HG03457 (cell line): ENCODE measurements at regions not wholly inside any gene's neighbourhood (a gene's known extent, or its start where the extent isn't known, plus 50 kb on each side); places are given as distances from the start of the nearest gene placed in this dataset.
"Not testable (repeated sequence)": the region's sequence is repeated elsewhere in the genome, so short reads cannot be mapped to it uniquely, and the experiment has no call there.

Experiments used
- ATAC-seq: cut with Tn5 transposase; IDR thresholded peaks from one replicate; pipeline ENCODE4 v1.9.1; 2021; ENCODE audit warnings: moderate number of reproducible peaks; ENCODE audit not compliant: unreplicated experiment

GRCh38 chr6:74597840-74598239, 608.0 kb downstream of the COL12A1 start:
- ATAC-seq, result peak; percentile 45

GRCh38 chr6:74597266-74597665, 608.6 kb downstream of the COL12A1 start:
- no peak for ATAC-seq

GRCh38 chr6:74596588-74596987, 609.3 kb downstream of the COL12A1 start:
- ATAC-seq, result no peak

GRCh38 chr6:74594350-74594749, 611.5 kb downstream of the COL12A1 start:
- ATAC-seq, result not testable (repeated sequence)

- no peak for ATAC-seq
These were observed 617.6 kb downstream of the COL12A1 start for GRCh38 chr6:74588094-74588832.

- no peak for ATAC-seq
These were observed 618.5 kb downstream of the COL12A1 start for GRCh38 chr6:74587386-74587785.

- ATAC-seq, result no peak
These were observed 620.1 kb downstream of the COL12A1 start for GRCh38 chr6:74585753-74586152.

GRCh38 chr6:74581681-74582080, 624.2 kb downstream of the COL12A1 start:
- no peak for ATAC-seq

GRCh38 chr6:74579794-74580193, 626.1 kb downstream of the COL12A1 start:
- no peak for ATAC-seq

GRCh38 chr6:74579047-74579446, 626.8 kb downstream of the COL12A1 start:
- no peak for ATAC-seq

GRCh38 chr6:74578339-74578738, 627.5 kb downstream of the COL12A1 start:
- ATAC-seq, result no peak

- ATAC-seq, result peak; percentile 97
These were observed 628.2 kb downstream of the COL12A1 start for GRCh38 chr6:74577619-74578018.

- no peak for ATAC-seq
These were observed 631.1 kb downstream of the COL12A1 start for GRCh38 chr6:74574794-74575193.

- ATAC-seq, result no peak
These were observed 632.2 kb downstream of the COL12A1 start for GRCh38 chr6:74573613-74574012.

- no peak for ATAC-seq
These were observed 635.8 kb downstream of the COL12A1 start for GRCh38 chr6:74570044-74570443.

GRCh38 chr6:74568861-74569260, 637.0 kb downstream of the COL12A1 start:
- ATAC-seq, result no peak

GRCh38 chr6:74567923-74568290, 637.9 kb downstream of the COL12A1 start:
- ATAC-seq, result not testable (repeated sequence)

GRCh38 chr6:74567281-74567922, 638.5 kb downstream of the COL12A1 start:
- ATAC-seq, result no peak

- no peak for ATAC-seq
These were observed 648.6 kb downstream of the COL12A1 start for GRCh38 chr6:74557236-74557635.

- no peak for ATAC-seq
These were observed 651.8 kb downstream of the COL12A1 start for GRCh38 chr6:74554041-74554440.

- no peak for ATAC-seq
These were observed 654.0 kb downstream of the COL12A1 start for GRCh38 chr6:74551896-74552295.

- no peak for ATAC-seq
These were observed 655.0 kb downstream of the COL12A1 start for GRCh38 chr6:74550821-74551220.

GRCh38 chr6:74549746-74550145, 656.1 kb downstream of the COL12A1 start:
- ATAC-seq, result no peak
